Mesothelial cell of epicardium (in vitro differentiated cells): ENCODE measurements at regions not wholly inside any gene's neighbourhood (a gene's known extent, or its start where the extent isn't known, plus 50 kb on each side); places are given as distances from the start of the nearest gene placed in this dataset.

Experiments
- DNase-seq, 2 experiments: peaks; one replicate each; pipeline ENCODE4 v3.0.0; 2021; ENCODE audit warnings: low spot score in 2 of 2; ENCODE audit not compliant: unreplicated experiment in 2 of 2
- H3K27ac Mint-ChIP-seq: 2 replicates; pipeline ENCODE4 v1.8.0; 2021; ENCODE audit warnings: mixed read lengths
- H3K27me3 Mint-ChIP-seq: 2 replicates; pipeline ENCODE4 v1.8.0; 2021; ENCODE audit warnings: low read depth, mixed read lengths
- H3K36me3 Mint-ChIP-seq: 2 replicates; pipeline ENCODE4 v1.8.0; 2021; ENCODE audit warnings: mixed read lengths
- H3K4me1 Mint-ChIP-seq: 2 replicates; pipeline ENCODE4 v1.8.0; 2021; ENCODE audit warnings: mixed read lengths
- H3K4me3 Mint-ChIP-seq: 2 replicates; pipeline ENCODE4 v1.8.0; 2021; ENCODE audit warnings: mild to moderate bottlenecking, moderate library complexity, mixed read lengths
- H3K9me3 Mint-ChIP-seq: 2 replicates; pipeline ENCODE4 v1.8.0; 2021; ENCODE audit warnings: mixed read lengths
- CTCF ChIP-seq: fragments of 200-600 bp; sonication (generic); IDR thresholded peaks from one replicate; pipeline ENCODE4 v1.5.0; 2021; ENCODE audit warnings: antibody characterized with exemption; ENCODE audit not compliant: unreplicated experiment

- H3K27ac Mint-ChIP-seq: no peak overlapping the region
- TF ChIP-seq CTCF: no peak
- no peaks in the 10 kb centered on the region for H3K27me3 Mint-ChIP-seq
- H3K36me3 Mint-ChIP-seq: no peaks in the 10 kb centered on the region
- no peak for DNase-seq
- H3K9me3 Mint-ChIP-seq: no peaks in the 10 kb centered on the region
- no peak overlapping the region for H3K4me3 Mint-ChIP-seq
- H3K4me1 Mint-ChIP-seq: no peaks in the 10 kb centered on the region
Observed at GRCh38 chr6:95815389-95816056, 200.3 kb upstream of the FUT9 start.

GRCh38 chr6:95819461-95819860, 196.3 kb upstream of the FUT9 start:
- no peaks in the 10 kb centered on the region for H3K36me3 Mint-ChIP-seq
- H3K4me1 Mint-ChIP-seq: no peaks in the 10 kb centered on the region
- H3K4me3 Mint-ChIP-seq: no peak overlapping the region
- DNase-seq: no peak
- TF ChIP-seq CTCF: no peak
- no peaks in the 10 kb centered on the region for H3K27me3 Mint-ChIP-seq
- peaks cover 15% of the 10 kb centered on the region for H3K9me3 Mint-ChIP-seq
- H3K27ac Mint-ChIP-seq: no peak overlapping the region

GRCh38 chr6:95819939-95820338, 195.8 kb upstream of the FUT9 start:
- Mint-ChIP-seq H3K27me3 (no peaks in the 10 kb centered on the region), H3K27ac (no peak overlapping the region), H3K9me3 (peaks cover 18% of the 10 kb centered on the region), H3K4me3 (no peak overlapping the region), H3K36me3 (no peaks in the 10 kb centered on the region), H3K4me1 (no peaks in the 10 kb centered on the region)
- no peak for DNase-seq
- no peak for TF ChIP-seq CTCF

- Mint-ChIP-seq H3K27ac (no peak overlapping the region), H3K4me1 (no peaks in the 10 kb centered on the region), H3K9me3 (peaks cover 5% of the 10 kb centered on the region)
Observed at GRCh38 chr6:95830859-95831557, 184.8 kb upstream of the FUT9 start.

GRCh38 chr6:95837890-95838289, 177.9 kb upstream of the FUT9 start:
- H3K4me1 Mint-ChIP-seq: no peaks in the 10 kb centered on the region
- no peaks in the 10 kb centered on the region for H3K27me3 Mint-ChIP-seq
- no peak overlapping the region for H3K4me3 Mint-ChIP-seq
- no peak for DNase-seq
- no peaks in the 10 kb centered on the region for H3K36me3 Mint-ChIP-seq
- no peak for TF ChIP-seq CTCF
- H3K27ac Mint-ChIP-seq: no peak overlapping the region
- no peaks in the 10 kb centered on the region for H3K9me3 Mint-ChIP-seq

More at GRCh38 chr6:95830859-95831557, 184.8 kb upstream of the FUT9 start:
- no peak for TF ChIP-seq CTCF
- H3K4me3 Mint-ChIP-seq: no peak overlapping the region
- DNase-seq: no peak
- no peaks in the 10 kb centered on the region for H3K27me3 Mint-ChIP-seq
- H3K36me3 Mint-ChIP-seq: no peaks in the 10 kb centered on the region
